GM12891 (cell line): ENCODE measurements at regions not wholly inside any gene's neighbourhood (a gene's known extent, or its start where the extent isn't known, plus 50 kb on each side); places are given as distances from the start of the nearest gene placed in this dataset.

Experiments
- POLR2A ChIP-seq: IDR thresholded peaks from 2 replicates; pipeline ENCODE4 v1.6.1; 2011; ENCODE audit warnings: low read depth, low read length, control low read depth
- POLR2AphosphoS5 ChIP-seq: IDR thresholded peaks from 2 replicates; pipeline ENCODE4 v1.6.1; 2011; ENCODE audit warnings: low read depth, low read length, control low read depth
- SPI1 ChIP-seq: IDR thresholded peaks from 2 replicates; pipeline ENCODE4 v1.6.1; 2011; ENCODE audit warnings: low read depth, low read length, control low read depth
- TAF1 ChIP-seq: IDR thresholded peaks from 2 replicates; pipeline ENCODE4 v1.6.1; 2011; ENCODE audit warnings: low read depth, low read length, control low read depth

DNA sequence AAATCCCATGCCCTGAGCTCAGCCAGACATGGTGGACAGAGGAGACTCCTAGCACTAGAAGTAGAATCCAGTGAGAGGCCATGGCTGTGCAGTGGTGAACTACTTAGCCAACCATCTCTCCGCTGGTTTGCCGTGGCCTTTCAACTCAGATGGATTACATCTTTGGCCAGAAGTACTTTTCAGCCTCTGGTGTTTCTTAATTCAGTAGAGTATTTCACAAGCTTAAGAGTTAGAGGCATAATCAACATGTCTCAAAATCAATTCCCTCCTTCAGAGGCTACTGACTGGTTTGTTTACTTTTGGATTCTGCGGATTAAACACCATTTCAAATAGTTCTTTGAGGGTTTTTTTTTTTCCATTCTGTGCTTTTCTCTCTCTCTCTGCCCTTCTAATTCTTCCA lies 91.1 kb upstream of the PGRMC2 start:
- TF ChIP-seq POLR2AphosphoS5 (no peak), SPI1 (no peak), POLR2A (no peak), TAF1 (no peak)
